HCT116 (cell line): ENCODE measurements at regions not wholly inside any gene's neighbourhood (a gene's known extent, or its start where the extent isn't known, plus 50 kb on each side); places are given as distances from the start of the nearest gene placed in this dataset.

Source experiments
- ATAC-seq: fragments of 200-7000 bp; cut with Tn5 transposase; 2 replicates; pipeline ENCODE4 v1.9.1; 2020; ENCODE audit warnings: mild to moderate bottlenecking, moderate library complexity
- BruUV-seq: library from RNA; stranded (reverse); fragments of 400-500 nt; replicated peaks from 2 replicates; lab custom pipeline; 2021; lab: Mats Ljungman, UMichigan
- CTCF ChIA-PET: fragments of 300-600 bp; sonication (Branson Sonifier 250); formaldehyde crosslinking; loops from one replicate; lab custom pipeline; 2021; ENCODE audit warnings: antibody characterized with exemption; lab: Charles Lee
- POLR2A ChIA-PET: fragments of 300-600, 350-600 bp; sonication (Branson Sonifier 250); formaldehyde crosslinking; loops from one replicate; lab custom pipeline; 2021; ENCODE audit warnings: antibody characterized with exemption; lab: Charles Lee
- RAD21 ChIA-PET, 2 experiments: fragments of 300-600 bp; sonication (Branson Sonifier 250); formaldehyde crosslinking; loops; one replicate each; lab custom pipeline; 2023; ENCODE audit warnings: low total read pairs in 2 of 2; ENCODE audit not compliant: uncharacterized antibody in 2 of 2, unreplicated experiment in 2 of 2, low non-redundant PET in 1 of 2; lab: Charles Lee
- DNase-seq: peaks from one replicate; pipeline ENCODE4 v3.0.0-alpha.2; 2010; ENCODE audit warnings: low read depth, low spot score
- H2AFZ ChIP-seq: fragments of 200-600 bp; shearing (Covaris generic), sonication (generic); 2 replicates; pipeline ENCODE4 v1.6.1; 2017; ENCODE audit warnings: low read depth, mixed run types, mixed read lengths, antibody characterized with exemption, low read length; ENCODE audit not compliant: poor library complexity, severe bottlenecking
- H3K27ac ChIP-seq: 2 replicates; pipeline ENCODE4 v1.5.1; 2012; ENCODE audit warnings: low read depth, low read length
- H3K27me3 ChIP-seq: fragments of 200-600 bp; sonication (generic); 2 replicates; pipeline ENCODE4 v1.6.1; 2016; ENCODE audit warnings: mixed run types, low read length, mixed read lengths; ENCODE audit not compliant: insufficient read depth
- H3K36me3 ChIP-seq, 2 experiments: fragments of 200-500 bp in 1 of 2; fragments of 200-600 bp in 1 of 2; sonication (Bioruptor generic) in 1 of 2; sonication (generic) in 1 of 2; 2 replicates each; pipeline versions ENCODE4 v1.5.1 to v1.6.1; 2014 to 2016; ENCODE audit warnings: low read length in 2 of 2, inconsistent platforms in 1 of 2, mixed read lengths in 1 of 2, mixed run types in 1 of 2; ENCODE audit not compliant: insufficient read depth in 2 of 2, control insufficient read depth in 1 of 2
- H3K4me1 ChIP-seq, 2 experiments: fragments of 200-600 bp in 1 of 2; sonication (generic) in 1 of 2; 2 replicates each; pipeline versions ENCODE4 v1.5.1 to v1.6.1; 2012 to 2017; ENCODE audit warnings: low read length in 2 of 2, inconsistent platforms in 1 of 2, mild to moderate bottlenecking in 1 of 2, mixed read lengths in 1 of 2, mixed run types in 1 of 2, moderate library complexity in 1 of 2; ENCODE audit not compliant: insufficient read depth in 2 of 2, control insufficient read depth in 1 of 2
- H3K4me2 ChIP-seq: fragments of 200-600 bp; sonication (generic); 2 replicates; pipeline ENCODE4 v1.6.1; 2017; ENCODE audit warnings: mixed run types, low read length, mixed read lengths
- H3K4me3 ChIP-seq, 2 experiments: fragments of 200-600 bp in 1 of 2; sonication (generic) in 1 of 2; replicated peaks in 1 of 2; 2 replicates each; pipeline ENCODE4 v1.5.1; 2011 to 2016; ENCODE audit warnings: low read length in 2 of 2, control low read depth in 1 of 2, low read depth in 1 of 2, mild to moderate bottlenecking in 1 of 2, mixed read lengths in 1 of 2, mixed run types in 1 of 2
- H3K79me2 ChIP-seq: fragments of 200-600 bp; sonication (generic); 2 replicates; pipeline ENCODE4 v1.6.1; 2017; ENCODE audit warnings: mild to moderate bottlenecking, mixed run types, low read length, moderate library complexity, mixed read lengths; ENCODE audit not compliant: insufficient read depth
- H3K9ac ChIP-seq: fragments of 200-600 bp; sonication (generic); 2 replicates; pipeline ENCODE4 v1.6.1; 2016; ENCODE audit warnings: low read length, mixed read lengths
- H3K9me2 ChIP-seq: fragments of 200-600 bp; sonication (generic), shearing (Covaris generic); 2 replicates; pipeline ENCODE4 v1.6.1; 2017; ENCODE audit warnings: mixed run types, mild to moderate bottlenecking, moderate library complexity; ENCODE audit not compliant: insufficient read depth
- H3K9me3 ChIP-seq, 2 experiments: fragments of 200-500 bp in 1 of 2; fragments of 200-600 bp in 1 of 2; sonication (Bioruptor generic) in 1 of 2; sonication (generic) in 1 of 2; 2 replicates each; pipeline ENCODE4 v1.6.1; 2014 to 2017; ENCODE audit warnings: low read length in 2 of 2, mixed read lengths in 2 of 2, inconsistent platforms in 1 of 2, low read depth in 1 of 2, mild to moderate bottlenecking in 1 of 2, mixed run types in 1 of 2, moderate library complexity in 1 of 2; ENCODE audit not compliant: control insufficient read depth in 1 of 2, insufficient read depth in 1 of 2
- H4K20me1 ChIP-seq: fragments of 200-600 bp; sonication (generic), shearing (Covaris generic); 2 replicates; pipeline ENCODE4 v1.6.1; 2017; ENCODE audit warnings: mixed run types, mild to moderate bottlenecking, moderate library complexity; ENCODE audit not compliant: insufficient read depth
- CBX3 ChIP-seq: IDR thresholded peaks from 2 replicates; pipeline ENCODE4 v1.6.1; 2012; ENCODE audit warnings: low read depth
- EGR1 ChIP-seq: IDR thresholded peaks from 2 replicates; pipeline ENCODE4 v1.6.1; 2012; ENCODE audit warnings: low read depth
- FOSL1 ChIP-seq: IDR thresholded peaks from 2 replicates; pipeline ENCODE4 v1.6.1; 2012; ENCODE audit warnings: low read depth
- JUND ChIP-seq: IDR thresholded peaks from 2 replicates; pipeline ENCODE4 v1.6.1; 2012
- POLR2A ChIP-seq: IDR thresholded peaks from 2 replicates; pipeline ENCODE4 v1.7.0; 2011; ENCODE audit warnings: borderline replicate concordance; ENCODE audit not compliant: insufficient read depth, insufficient read length; ENCODE audit errors: extremely low read depth
- POLR2AphosphoS5 ChIP-seq: IDR thresholded peaks from 2 replicates; pipeline ENCODE4 v1.6.1; 2011; ENCODE audit warnings: mild to moderate bottlenecking, low read depth, low read length, moderate library complexity
- SIN3A ChIP-seq: IDR thresholded peaks from 2 replicates; pipeline ENCODE4 v1.6.1; 2012; ENCODE audit warnings: low read depth
- SP1 ChIP-seq: IDR thresholded peaks from 2 replicates; pipeline ENCODE4 v1.6.1; 2012; ENCODE audit warnings: low read depth
- SRF ChIP-seq: IDR thresholded peaks from 2 replicates; pipeline ENCODE4 v1.6.1; 2012; ENCODE audit warnings: low read depth
- TCF7L2 ChIP-seq: IDR thresholded peaks from 2 replicates; pipeline ENCODE4 v1.7.0; 2011; ENCODE audit warnings: borderline replicate concordance, inconsistent platforms; ENCODE audit not compliant: insufficient read depth, insufficient read length; ENCODE audit errors: extremely low read depth
- intact Hi-C: fragments of 100-400 bp; cut with micrococcal nuclease; formaldehyde crosslinking; loops from 2 replicates; pipeline ENCODE4 v1.10.0; 2022
- TF ChIP-seq, protein P1 (sequence below): IDR thresholded peaks from 2 replicates; pipeline ENCODE4 v1.6.1; 2011; ENCODE audit warnings: mild to moderate bottlenecking, low read length, moderate library complexity; ENCODE audit not compliant: insufficient replicate concordance; ENCODE audit errors: extremely low read depth
- TF ChIP-seq, protein P2 (sequence below): IDR thresholded peaks from 2 replicates; pipeline ENCODE4 v1.6.1; 2012
- TF ChIP-seq, protein P3 (sequence below): IDR thresholded peaks from 2 replicates; pipeline ENCODE4 v1.6.1; 2012
- TF ChIP-seq, protein P4 (sequence below), 3 experiments: fragments of 200-600 bp in 1 of 3; sonication (generic) in 1 of 3; IDR thresholded peaks in 2 of 3; conservative IDR thresholded peaks in 1 of 3; 2 replicates each; pipeline ENCODE4 v1.5.1; 2012 to 2017; ENCODE audit warnings: low read depth in 2 of 3, low read length in 2 of 3, antibody characterized with exemption in 1 of 3, borderline replicate concordance in 1 of 3, control low read depth in 1 of 3, mild to moderate bottlenecking in 1 of 3, mixed read lengths in 1 of 3, mixed run types in 1 of 3, moderate library complexity in 1 of 3; ENCODE audit not compliant: insufficient read depth in 1 of 3

DNA sequence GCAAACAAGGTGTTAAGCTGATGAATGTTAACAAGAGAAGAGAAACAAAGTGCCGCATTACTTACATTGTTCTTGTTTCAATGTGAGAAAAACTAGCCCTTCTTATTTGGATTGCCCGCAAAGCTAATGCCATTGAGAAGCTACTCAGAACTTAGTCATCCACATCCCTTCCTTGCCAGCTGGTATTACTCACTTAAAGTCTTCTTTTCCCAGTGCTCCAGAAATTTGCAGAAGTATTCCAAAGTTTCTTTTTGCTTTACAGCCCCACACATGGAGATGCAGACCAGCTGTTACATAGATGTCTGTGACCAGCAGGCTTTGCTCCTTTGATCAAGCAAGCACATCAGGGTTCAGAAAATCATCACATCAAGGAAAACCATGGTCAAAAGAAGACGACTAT is 529.0 kb downstream of the TBC1D32 start:
- Histone ChIP-seq H3K36me3 (no peaks in the 10 kb centered on the region), H3K9ac (no peak overlapping the region), H3K4me2 (no peak overlapping the region), H3K27ac (no peak overlapping the region), H3K4me1 (no peaks in the 10 kb centered on the region), H4K20me1 (no peaks in the 10 kb centered on the region), H3K4me3 (no peak overlapping the region), H3K9me2 (no peaks in the 10 kb centered on the region), H2AFZ (no peak overlapping the region), H3K9me3 (no peaks in the 10 kb centered on the region; a peak in 1 of 4 replicates), H3K79me2 (no peaks in the 10 kb centered on the region), H3K27me3 (no peaks in the 10 kb centered on the region)
- DNase-seq (no peak), ATAC-seq (no peak)
- ChIA-PET CTCF (no interaction called here), POLR2A (no interaction called here), RAD21 (no interaction called here)
- TF ChIP-seq EGR1: no peak
- no peak for TF ChIP-seq SP1
- TF ChIP-seq POLR2A: no peak
- TF ChIP-seq FOSL1: no peak
- TF ChIP-seq, protein P1, sequence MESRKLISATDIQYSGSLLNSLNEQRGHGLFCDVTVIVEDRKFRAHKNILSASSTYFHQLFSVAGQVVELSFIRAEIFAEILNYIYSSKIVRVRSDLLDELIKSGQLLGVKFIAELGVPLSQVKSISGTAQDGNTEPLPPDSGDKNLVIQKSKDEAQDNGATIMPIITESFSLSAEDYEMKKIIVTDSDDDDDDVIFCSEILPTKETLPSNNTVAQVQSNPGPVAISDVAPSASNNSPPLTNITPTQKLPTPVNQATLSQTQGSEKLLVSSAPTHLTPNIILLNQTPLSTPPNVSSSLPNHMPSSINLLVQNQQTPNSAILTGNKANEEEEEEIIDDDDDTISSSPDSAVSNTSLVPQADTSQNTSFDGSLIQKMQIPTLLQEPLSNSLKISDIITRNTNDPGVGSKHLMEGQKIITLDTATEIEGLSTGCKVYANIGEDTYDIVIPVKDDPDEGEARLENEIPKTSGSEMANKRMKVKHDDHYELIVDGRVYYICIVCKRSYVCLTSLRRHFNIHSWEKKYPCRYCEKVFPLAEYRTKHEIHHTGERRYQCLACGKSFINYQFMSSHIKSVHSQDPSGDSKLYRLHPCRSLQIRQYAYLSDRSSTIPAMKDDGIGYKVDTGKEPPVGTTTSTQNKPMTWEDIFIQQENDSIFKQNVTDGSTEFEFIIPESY: no peak
- TF ChIP-seq SRF: no peak
- no TSS peak for BruUV-seq
- intact Hi-C loops: no loop called here

DNA sequence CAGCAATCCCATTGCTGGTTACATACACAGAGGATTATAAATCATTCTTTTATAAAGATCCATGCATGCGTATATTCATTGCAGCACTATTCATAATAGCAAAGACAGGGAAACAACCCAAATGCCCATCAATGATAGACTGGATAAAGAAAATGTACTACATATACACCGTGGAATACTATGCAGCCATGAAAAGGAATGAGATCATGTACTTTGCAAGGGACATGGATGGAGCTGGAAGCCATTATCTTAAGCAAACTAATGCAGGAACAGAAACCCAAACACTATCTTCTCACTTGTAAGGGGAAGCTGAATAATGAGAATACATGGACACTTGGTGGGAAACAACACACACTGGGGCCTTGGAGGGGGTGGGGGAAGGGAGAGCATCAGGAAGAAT is 529.7 kb downstream of the TBC1D32 start:
- ATAC-seq: no peak
- no peaks in the 10 kb centered on the region for H3K9me2 ChIP-seq
- no TSS peak for BruUV-seq
- no peak overlapping the region for H2AFZ ChIP-seq
- no peak overlapping the region for H3K9ac ChIP-seq
- H3K27ac ChIP-seq: no peak overlapping the region
- ChIA-PET CTCF (no interaction called here), POLR2A (no interaction called here), RAD21 (no interaction called here)
- H3K36me3 ChIP-seq: no peaks in the 10 kb centered on the region
- intact Hi-C loops: no loop called here
- no peaks in the 10 kb centered on the region for H3K4me1 ChIP-seq
- H3K79me2 ChIP-seq: no peaks in the 10 kb centered on the region
- no peak overlapping the region for H3K4me2 ChIP-seq
- no peak overlapping the region for H3K4me3 ChIP-seq
- no peaks in the 10 kb centered on the region for H3K27me3 ChIP-seq
- no peaks in the 10 kb centered on the region; a peak in 1 of 4 replicates for H3K9me3 ChIP-seq
- H4K20me1 ChIP-seq: no peaks in the 10 kb centered on the region
- DNase-seq: no peak
- TF ChIP-seq EGR1: no peak
- TF ChIP-seq SIN3A: no peak
- no peak for TF ChIP-seq TCF7L2
- TF ChIP-seq, protein P2, sequence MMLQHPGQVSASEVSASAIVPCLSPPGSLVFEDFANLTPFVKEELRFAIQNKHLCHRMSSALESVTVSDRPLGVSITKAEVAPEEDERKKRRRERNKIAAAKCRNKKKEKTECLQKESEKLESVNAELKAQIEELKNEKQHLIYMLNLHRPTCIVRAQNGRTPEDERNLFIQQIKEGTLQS: no peak
- TF ChIP-seq JUND: no peak
- TF ChIP-seq, protein P3, sequence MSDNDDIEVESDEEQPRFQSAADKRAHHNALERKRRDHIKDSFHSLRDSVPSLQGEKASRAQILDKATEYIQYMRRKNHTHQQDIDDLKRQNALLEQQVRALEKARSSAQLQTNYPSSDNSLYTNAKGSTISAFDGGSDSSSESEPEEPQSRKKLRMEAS: no peak
- TF ChIP-seq POLR2AphosphoS5: no peak
- TF ChIP-seq POLR2A: no peak
- TF ChIP-seq, protein P1: no peak
- TF ChIP-seq SRF: no peak
- TF ChIP-seq, protein P4, sequence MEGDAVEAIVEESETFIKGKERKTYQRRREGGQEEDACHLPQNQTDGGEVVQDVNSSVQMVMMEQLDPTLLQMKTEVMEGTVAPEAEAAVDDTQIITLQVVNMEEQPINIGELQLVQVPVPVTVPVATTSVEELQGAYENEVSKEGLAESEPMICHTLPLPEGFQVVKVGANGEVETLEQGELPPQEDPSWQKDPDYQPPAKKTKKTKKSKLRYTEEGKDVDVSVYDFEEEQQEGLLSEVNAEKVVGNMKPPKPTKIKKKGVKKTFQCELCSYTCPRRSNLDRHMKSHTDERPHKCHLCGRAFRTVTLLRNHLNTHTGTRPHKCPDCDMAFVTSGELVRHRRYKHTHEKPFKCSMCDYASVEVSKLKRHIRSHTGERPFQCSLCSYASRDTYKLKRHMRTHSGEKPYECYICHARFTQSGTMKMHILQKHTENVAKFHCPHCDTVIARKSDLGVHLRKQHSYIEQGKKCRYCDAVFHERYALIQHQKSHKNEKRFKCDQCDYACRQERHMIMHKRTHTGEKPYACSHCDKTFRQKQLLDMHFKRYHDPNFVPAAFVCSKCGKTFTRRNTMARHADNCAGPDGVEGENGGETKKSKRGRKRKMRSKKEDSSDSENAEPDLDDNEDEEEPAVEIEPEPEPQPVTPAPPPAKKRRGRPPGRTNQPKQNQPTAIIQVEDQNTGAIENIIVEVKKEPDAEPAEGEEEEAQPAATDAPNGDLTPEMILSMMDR (IDR thresholded peaks at IDR 0.05 in 2 of 3, conservative IDR thresholded peaks at IDR 0.05 in 1 of 3; ENCODE audit: borderline replicate concordance in 1 of 3, insufficient read depth in 1 of 3, low read depth in 2 of 3, low read length in 2 of 3): no peak
- TF ChIP-seq CBX3: no peak
- TF ChIP-seq FOSL1: no peak
- TF ChIP-seq SP1: no peak
